IPS DF 19.7 (cell line): ENCODE measurements at regions not wholly inside any gene's neighbourhood (a gene's known extent, or its start where the extent isn't known, plus 50 kb on each side); places are given as distances from the start of the nearest gene placed in this dataset.

Source experiments
- DNase-seq: peaks from one replicate; pipeline ENCODE4 v3.0.0-alpha.2; 2013; ENCODE audit warnings: low read depth, low spot score

DNA sequence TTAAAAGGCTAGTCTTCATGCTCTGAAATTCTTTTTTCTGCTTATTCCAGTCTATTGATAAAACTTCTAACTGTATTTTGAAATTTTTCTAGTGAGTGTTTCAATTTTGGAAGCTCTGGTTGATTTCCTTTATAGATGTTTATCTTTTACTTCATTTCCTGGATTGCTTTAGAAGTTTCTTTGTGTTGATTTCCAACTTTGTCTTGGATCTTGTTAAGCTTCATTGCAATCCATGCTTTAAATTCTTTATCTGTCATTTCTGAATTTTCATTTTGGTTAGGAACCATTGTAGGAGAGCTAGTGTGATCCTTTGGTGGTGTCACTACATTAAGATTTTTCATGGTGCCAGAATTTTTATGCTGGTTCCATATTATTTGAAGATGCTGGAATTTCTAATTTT is 105.2 kb upstream of the DCBLD2 start:
- DNase-seq: no peak

DNA sequence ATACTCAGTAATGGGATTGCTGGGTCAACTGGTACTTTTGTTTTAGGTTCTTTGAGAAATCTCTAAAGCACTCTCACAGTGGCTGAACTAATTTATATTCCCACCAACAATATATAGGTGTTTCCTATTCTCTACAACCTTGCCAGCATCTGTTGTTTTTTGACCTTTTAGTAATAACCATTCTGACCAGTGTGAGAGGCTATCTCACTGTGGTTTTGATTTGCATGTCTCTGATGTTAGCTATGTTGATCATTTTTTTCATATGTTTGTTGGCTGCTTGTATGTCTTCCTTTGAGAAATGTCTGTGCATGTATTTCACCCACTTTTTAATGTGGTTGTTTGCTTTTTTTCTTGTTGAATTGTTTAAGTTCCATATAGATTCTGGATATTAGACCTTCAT is 98.2 kb upstream of the DCBLD2 start:
- DNase-seq: no peak

DNA sequence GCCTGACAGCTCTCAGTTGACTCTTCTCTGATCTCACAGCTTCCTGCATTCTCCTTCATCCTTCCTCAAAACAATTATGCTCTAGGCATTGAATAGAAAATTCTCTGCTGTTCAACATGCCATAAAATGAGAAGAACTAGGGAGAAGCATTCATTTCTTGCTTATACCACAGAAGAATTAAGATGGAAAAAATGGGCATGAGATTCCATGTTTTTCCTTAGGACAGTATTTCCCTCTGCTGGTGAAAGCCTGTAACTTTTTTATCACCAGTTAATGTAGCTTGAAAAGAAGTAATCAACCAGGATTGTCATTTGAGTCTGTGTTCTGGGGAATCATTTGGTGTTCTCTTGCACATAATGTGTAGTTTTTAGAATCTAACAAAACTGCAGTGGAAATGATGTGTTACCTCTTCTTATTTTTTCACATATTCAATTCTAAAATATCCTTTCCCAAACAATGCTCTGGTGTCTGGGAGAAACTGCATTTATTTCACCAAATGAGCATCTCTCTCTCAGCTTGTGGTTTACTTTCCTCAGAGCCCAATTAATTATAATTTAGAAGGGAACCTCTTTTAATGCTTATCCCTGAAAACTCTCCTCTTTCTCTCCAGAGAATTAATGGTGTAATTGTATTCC is 92.8 kb upstream of the DCBLD2 start:
- no peak for DNase-seq

DNA sequence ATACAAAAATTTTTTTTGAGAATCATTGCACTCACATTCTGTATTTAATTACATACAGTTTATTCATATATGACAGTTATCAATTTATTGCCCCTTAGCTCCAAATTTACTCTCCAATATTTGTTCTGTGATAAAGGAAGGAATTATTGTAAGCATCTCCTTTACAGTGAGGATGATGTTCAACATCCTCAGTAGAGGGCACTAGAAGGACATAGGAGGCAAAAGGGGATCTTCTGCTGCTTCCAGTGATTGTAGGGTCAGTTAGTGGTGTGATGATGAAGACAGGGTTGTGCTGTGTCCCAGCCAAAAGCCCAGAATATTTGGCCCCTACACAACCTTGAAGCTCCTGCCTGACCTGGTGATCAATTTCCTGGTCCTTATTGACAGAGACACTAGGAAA is 89.9 kb upstream of the DCBLD2 start:
- no peak for DNase-seq

DNA sequence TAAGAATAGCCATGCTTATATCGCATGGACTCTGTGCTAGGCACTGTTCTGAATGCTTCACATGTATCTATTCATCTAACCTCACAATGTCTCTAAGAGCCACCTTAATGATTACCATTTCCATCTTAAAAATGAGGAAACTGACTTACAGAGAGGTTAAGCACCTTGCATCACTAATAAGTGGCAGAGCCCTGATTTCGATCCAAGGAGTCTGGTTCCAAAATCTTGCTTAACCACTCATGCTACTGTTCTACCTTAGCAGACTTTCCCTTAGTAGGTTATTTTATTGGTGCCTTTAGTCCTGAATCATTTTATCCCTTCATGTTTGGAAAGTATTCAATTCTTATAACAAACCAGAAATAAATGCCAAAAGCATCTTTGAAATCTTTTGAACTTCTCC is 89.2 kb upstream of the DCBLD2 start:
- no peak for DNase-seq

DNA sequence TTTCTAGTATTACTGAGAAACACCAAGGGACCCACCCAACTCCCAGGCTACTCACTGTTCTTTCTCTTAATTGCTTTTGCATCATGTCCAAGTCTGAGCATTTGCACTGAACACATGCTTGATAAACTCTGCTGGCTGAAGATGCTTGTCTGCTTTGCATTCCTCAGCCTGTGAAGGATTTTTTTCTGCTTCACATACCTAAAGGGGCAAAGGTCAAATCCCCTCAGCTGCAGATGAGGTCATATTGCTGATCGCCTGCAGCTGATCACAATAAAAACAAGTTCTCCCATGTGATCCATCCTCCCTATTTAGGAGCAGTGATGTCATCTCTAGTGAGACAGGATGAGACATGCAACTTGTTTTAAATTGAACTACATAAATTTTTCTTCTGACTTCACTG is 84.6 kb upstream of the DCBLD2 start:
- peak; percentile 52 for DNase-seq

DNA sequence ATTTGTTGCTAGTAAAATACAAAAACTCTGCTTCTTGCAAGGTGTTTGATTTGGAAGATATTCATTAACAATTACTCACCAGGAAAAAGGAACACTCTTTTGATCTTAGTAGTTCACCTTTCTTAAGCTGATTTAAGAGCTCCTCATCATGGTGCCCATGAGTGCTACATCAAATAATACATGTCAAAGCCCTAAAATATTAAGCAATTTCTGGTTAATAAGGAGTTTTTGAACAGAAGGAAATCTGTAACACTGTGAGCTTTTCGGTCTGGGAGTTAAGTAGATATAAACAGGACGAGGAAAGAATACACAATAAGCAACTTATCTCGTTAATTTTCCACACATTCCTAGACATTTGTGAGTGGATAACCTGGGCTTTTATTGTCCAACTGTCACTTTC is 83.9 kb upstream of the DCBLD2 start:
- DNase-seq: no peak

DNA sequence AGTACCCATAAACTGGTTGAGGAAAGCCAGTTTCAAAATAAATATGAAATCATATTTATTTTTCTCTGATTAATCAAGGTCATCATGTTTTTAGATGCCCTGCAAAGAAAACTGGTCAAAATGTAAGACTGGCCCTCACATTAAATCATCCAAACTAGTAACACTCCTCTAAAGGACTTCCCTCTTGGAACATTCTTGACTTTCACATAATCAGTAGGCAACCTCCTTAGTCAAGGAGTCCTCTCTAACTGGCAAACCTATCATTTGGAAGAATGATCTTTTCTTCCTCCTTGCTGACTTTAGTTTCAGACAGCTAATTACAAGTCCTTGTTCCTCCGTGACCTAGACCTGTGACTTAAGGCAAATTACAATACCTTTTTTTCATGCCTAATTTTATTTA is 82.5 kb upstream of the DCBLD2 start:
- DNase-seq: no peak

DNA sequence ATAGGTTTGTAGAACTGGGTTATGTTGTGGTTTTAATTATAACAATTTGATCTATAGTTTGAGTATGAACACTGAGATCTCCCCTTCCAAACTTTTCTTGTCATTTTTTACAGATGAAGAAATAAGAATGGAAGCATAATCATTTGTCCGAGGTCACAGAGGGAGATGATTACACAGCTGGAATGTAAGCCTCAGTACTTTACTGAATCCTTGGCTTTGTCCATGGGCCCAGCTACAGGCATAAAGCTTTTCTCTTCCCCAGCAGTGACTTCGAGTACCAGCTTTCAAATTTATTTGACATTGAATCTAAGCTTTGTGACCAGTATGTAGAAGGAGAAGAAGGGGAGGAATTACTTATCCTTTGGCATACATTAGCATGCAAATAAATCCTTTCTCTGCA is 80.9 kb upstream of the DCBLD2 start:
- no peak for DNase-seq

DNA sequence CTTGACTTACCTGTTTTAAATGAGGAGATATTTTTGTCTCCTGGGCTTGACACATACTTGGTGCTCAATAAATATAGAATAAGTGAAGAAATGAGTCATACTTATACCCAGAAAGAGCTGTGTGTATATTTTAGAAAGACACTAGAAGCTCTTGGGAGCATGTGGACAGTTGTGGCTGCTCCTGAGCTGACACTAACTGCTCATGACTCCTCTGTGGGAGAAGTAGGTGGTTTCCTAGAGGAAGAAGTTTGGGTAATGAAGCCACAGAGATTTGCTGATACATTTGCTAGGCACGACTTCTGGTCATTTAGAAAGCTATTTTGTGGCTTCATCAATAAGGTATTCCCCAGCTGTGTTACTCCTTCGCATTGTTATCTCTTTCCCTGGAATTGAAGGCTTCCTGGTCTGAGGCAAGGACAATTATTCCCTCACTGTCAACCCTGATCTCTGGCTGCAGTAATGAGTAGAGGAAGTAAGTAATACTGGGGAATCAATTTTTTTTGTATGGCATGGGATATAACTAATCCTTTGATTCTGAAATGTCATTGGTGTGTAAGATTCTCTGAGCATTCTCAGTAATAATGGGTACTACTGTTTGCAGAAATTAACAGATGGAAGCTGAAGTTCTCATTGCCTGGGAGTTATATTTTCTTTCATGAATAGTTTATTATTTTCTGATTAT is 79.6 kb upstream of the DCBLD2 start:
- DNase-seq: no peak

DNA sequence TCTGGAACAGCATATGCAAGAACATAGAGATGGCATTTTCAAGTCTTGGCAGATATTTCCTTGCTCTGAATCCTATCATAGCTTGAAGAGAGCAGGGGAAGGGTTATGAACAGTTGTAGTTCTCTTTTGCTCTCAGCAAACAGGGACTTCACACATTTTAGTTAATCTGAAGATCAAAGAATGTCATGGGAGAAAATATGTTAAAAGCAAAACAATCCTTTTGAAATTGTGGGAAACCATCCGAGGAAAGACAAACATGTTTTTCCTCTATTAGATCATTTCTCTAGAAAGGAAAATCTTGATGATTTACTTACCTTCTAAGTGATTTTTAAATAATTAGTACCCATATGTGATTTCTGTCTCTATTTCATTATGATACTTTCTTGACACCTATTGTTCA is 77.8 kb upstream of the DCBLD2 start:
- DNase-seq: no peak

DNA sequence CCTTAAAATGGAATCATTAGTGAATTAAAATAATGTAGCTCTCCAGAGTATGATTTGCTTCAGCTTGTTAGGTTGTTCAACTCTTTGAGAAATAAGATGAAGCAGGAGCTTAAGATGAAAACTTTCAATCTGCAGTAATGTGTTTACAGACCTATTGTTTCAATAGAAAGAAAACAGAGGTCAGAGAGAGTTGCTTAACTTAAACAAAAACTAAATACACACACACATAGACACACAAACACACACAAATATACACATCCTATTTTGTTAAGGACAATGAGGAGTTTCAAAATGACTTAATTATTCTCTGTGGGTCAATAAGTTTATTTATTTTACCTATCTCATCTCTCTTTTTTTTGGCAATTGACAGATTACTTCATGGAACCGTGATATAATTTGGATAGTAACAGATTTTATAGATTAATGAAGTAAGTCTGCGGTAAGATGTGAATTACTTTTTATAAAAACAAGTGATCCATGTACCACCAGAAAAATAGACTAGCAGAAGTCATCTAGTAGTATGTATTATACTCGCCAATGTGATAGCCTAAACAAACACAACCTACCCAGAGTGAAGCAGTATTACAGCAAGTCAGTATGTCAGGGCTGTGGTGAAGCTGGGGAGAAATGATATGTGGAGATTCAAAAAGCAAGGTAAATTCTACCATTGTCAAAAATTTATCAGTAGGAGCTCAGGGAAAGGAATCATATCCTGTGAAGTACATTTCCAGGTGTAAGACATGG is 76.7 kb upstream of the DCBLD2 start:
- no peak for DNase-seq

DNA sequence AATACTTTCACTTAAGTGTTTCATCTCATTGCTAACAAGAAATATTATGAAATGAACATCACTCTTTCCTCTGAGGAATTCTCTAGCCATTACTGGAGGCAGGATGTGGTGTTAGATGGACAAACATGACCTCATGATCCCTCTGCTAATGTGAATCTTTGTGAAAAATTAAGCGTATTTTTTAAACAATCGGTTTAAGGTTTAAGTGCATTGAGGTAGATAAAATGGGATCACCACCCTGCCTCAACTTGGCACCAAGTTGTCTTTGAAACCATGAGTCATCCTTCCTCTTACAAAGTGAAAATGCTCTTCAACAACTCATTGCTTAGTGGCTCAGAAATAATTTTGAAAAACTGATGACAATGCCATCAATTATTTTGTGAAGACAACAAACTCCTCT is 76.0 kb upstream of the DCBLD2 start:
- DNase-seq: no peak

DNA sequence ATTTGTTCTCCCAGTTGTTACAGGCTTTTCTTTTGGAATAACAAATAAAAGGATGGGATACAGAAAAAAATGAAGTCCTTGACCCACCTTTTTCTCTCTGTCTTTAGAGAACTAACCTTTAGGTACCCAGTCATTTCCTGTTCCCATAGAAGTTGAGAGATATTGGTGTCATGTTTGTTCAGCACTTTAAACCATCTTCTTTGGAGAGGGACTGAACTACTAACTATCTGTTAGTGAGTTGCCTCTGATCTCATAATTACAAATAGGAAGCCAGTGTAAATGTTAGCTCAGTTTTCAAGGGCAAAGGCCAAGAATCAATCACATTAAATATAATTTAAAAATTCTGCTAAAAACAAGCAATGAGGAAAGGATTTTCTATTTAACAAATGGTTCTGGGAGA is 72.9 kb upstream of the DCBLD2 start:
- DNase-seq: no peak

DNA sequence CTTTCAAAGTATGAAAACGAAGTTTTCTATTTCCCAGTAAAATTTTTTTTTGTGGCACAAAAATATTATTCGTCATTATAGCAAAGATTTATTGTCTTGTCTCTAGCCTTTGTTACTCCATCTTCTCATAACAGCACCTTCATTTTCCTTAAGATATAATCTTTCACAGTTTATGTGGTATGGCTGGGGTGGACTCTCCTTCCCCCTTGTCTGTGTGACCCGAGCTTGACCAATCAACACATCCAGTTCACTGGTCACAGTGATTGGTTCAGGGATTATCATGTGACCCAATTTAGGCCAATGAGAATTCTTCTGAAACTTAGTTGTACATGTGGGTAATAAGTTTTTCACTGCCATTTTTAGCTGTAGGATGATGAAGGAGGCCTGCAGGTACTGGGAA is 71.2 kb upstream of the DCBLD2 start:
- DNase-seq: no peak

DNA sequence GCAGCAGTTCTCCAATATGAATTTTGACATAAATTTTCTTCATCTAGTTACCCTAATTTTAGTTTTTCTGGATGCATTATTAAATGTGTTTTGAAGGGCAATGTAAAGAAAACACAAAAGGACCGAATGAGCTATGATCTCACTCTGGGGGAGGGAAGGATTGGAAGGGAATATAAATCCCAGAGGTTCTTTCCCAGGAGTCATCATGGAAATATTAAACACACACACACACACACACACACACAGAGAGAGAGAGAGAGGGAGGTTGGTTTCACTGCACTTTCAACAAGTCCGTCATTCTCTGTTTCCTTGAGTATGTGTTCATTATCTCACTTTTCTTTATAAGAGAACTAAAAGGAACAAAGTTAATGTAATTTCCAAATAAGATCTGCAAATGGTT is 70.7 kb upstream of the DCBLD2 start:
- DNase-seq: no peak

DNA sequence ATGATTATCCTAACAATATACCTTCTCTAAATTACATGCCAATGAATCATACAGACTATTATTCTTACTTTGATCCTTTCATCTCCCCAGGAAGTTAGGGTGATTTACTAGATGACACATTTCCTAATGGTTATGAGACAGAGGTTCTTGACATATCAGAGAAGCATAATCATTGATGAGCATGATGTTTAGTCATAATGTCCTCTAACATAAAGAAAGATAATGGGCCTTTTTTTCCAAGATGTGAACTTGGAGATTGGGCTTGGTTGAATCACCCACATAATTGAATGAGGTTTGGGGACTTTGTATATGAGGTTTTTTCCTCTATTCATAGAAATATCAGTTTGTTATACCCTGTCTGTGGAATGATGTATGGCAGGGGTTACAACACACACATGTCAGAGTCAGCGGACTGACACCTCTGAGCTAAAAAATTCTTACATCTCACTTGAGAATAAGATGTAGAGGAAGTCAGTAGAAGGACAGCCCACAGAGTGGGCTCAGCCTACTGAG is 69.7 kb upstream of the DCBLD2 start:
- no peak for DNase-seq

DNA sequence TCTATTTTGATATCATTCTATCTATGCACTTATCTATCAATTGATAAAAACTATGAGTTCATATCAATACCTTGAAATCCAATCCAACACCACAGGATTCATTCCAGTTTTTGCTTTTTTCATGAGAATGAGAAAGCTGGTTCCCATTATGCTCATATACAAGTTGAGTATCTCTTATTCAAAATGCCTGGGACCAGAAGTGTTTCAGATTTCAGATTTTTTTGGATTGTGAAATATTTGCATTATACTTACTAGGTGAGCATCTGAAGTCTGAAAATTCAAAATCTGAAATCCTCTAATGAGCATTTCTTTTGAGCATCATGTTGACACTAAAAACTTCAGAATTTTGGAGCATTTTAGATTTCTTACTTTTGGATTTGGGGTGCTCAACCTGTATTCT is 67.8 kb upstream of the DCBLD2 start:
- no peak for DNase-seq

DNA sequence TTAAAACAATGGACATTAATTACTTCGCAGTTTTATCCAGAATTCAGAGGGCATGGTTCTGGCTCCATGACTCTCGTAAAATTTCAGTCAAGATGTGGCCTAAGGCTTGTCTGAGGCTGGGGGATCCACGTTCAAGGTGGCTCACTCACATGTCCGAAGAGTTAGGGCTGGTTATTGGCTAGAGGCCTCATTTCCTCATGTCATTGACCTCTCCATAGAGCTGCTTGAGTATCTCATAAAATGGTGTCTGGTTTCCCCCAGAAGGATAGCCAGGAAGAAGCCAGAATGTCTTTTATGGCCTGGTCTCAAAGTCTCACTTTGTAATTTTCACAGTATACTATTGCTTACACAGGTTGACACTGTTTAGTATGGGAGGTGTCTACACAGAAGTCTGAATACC is 67.3 kb upstream of the DCBLD2 start:
- no peak for DNase-seq

DNA sequence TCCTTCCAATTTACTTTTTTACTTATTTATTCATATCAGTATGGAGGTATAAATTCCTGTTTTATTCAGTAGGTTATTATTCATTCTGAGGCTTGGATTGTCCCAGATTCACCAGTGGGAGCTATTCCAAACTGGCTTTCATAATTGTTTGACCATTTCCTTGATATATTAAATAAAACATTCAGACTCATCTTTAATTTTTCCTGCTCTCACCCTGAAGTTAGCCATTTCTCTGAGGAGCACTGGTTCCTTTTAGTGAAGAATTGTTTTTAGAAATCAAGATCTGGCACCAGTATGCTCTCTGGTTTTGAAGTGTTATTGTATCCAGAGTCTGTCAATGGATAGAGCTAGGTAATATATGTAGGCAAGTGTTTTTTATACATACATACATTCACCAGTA is 66.9 kb upstream of the DCBLD2 start:
- DNase-seq: no peak

DNA sequence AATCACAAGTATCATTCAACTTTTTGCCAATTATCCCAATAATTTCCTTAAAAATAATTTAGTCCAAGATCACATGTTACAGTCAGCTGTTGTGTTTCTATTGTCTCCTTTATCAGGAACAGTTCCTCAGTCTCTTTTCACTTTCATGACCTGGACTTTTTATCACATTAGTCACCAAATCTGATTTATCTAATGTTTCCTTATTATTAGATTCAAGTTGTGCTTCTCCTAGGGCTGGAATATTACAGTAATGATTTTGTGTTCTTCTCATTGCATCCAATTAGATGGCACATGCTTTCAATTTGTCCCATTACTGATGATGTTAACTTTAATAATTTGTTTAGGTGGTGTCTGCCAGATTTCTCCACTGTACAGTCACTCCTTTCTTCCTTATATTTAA is 66.3 kb upstream of the DCBLD2 start:
- DNase-seq: no peak

DNA sequence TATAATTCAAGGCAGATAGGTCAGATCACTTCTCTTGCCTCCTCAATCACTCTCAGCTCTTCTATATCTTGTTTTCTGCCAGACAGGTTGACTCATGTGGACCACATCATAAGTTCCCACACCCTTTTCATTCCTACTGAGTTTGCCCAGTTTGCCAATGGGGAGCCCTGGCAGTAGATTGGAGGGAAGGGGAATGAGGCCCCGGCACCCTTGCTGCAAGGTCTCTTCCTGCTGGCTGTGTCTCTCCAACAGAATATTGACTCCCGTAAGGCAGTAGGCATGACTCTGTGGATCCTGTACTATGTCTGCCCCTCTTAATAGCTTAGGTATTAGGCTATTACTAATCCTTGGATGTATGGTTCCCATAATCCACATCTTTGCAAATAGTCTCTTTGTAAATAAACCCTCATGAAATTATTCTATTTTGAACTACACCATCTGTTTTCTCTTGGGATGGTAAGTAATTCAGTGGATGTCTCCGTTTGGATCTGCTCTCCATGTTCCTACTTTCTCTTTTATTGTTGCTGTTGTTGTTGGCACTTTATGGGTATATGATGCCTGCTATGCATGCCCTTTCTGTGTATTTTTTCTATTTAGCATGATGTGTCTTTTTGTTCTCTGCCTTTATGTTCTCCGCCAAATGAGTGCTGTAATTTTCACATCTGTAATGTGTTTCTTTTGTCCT is 65.5 kb upstream of the DCBLD2 start:
- no peak for DNase-seq
